ENCODE measurements at regions not wholly inside any gene's neighbourhood (a gene's known extent, or its start where the extent isn't known, plus 50 kb on each side); places are given as distances from the start of the nearest gene placed in this dataset.

- DNase-seq: no peak
- Mint-ChIP-seq H3K27ac (no peak overlapping the region), H3K27me3 (no peaks in the 10 kb centered on the region), H3K36me3 (ENCODE audit: low read depth) (no peaks in the 10 kb centered on the region), H3K4me1 (peaks cover 10% of the 10 kb centered on the region), H3K4me3 (no peak overlapping the region)
- H3K9me3 ChIP-seq (ENCODE audit: control insufficient read depth, low read length, poor library complexity, severe bottlenecking): no peaks in the 10 kb centered on the region
- ATAC-seq: no peak
Observed at GRCh38 chr14:36021591-36022320, 154.8 kb downstream of the PTCSC3 start.

GRCh38 chr14:36021030-36021422 is 155.5 kb downstream of the PTCSC3 start:
- Mint-ChIP-seq H3K27ac (no peak overlapping the region), H3K27me3 (no peaks in the 10 kb centered on the region), H3K4me1 (peaks cover 10% of the 10 kb centered on the region), H3K36me3 (ENCODE audit: low read depth) (no peaks in the 10 kb centered on the region), H3K4me3 (no peak overlapping the region)
- DNase-seq (no peak), ATAC-seq (no peak)
- no peaks in the 10 kb centered on the region for H3K9me3 ChIP-seq (ENCODE audit: control insufficient read depth, low read length, poor library complexity, severe bottlenecking)

- Mint-ChIP-seq H3K27ac (peak overlapping the region; percentile 8), H3K36me3 (ENCODE audit: low read depth) (no peaks in the 10 kb centered on the region), H3K4me1 (peaks cover 10% of the 10 kb centered on the region), H3K4me3 (no peak overlapping the region), H3K27me3 (no peaks in the 10 kb centered on the region)
- no peak for DNase-seq
- ATAC-seq: no peak
- no peaks in the 10 kb centered on the region for H3K9me3 ChIP-seq (ENCODE audit: control insufficient read depth, low read length, poor library complexity, severe bottlenecking)
Observed at GRCh38 chr14:36020120-36021029, 156.1 kb downstream of the PTCSC3 start.

DNA sequence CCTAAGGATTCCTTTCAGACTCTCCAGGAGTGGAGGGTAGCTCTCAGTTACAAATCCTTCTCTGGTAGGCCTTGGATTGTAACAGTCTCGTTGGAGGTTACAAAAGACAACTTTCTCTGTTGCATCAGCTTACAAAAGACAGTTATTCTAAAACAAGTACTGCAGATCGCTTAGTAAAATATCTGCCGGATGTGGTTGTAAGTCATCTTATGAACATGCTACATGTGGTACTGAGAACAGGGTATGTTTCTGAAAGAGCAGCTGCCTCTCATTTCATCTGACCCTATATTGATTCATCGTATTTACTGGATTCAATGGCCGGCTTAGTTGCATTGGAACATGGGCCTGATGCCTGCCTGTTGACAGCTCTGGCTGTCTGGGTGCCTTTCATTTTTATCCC is 157.4 kb downstream of the PTCSC3 start:
- Mint-ChIP-seq H3K27me3 (no peaks in the 10 kb centered on the region), H3K4me3 (peak overlapping the region; percentile 55), H3K36me3 (ENCODE audit: low read depth) (no peaks in the 10 kb centered on the region), H3K4me1 (peaks cover 10% of the 10 kb centered on the region), H3K27ac (no peak overlapping the region)
- ATAC-seq (peak; percentile 51), DNase-seq (no peak)
- no peaks in the 10 kb centered on the region for H3K9me3 ChIP-seq (ENCODE audit: control insufficient read depth, low read length, poor library complexity, severe bottlenecking)

DNA sequence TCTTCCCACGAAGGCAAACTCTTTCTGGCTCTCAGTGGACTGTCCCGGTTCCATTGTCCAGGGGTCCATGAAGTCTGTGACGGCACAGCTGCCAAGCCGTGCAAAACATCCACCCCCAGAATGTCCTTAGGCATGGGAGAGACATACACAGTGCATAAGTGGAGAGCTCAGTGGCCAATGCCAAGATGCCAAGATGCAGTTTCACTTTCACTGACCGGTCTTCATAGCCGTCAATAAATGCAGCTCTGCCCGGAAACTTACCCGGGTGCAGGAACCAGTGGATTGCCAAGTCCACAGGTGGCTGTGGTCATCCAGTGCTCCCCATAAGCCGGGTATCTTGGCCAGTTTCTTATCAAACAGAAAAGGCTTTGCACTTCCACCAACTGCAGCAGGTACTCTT is 162.3 kb downstream of the PTCSC3 start:
- no peaks in the 10 kb centered on the region for H3K36me3 Mint-ChIP-seq (ENCODE audit: low read depth)
- no peak for ATAC-seq
- H3K4me3 Mint-ChIP-seq: no peak overlapping the region
- no peak for DNase-seq
- peaks cover 21% of the 10 kb centered on the region for H3K27me3 Mint-ChIP-seq
- H3K27ac Mint-ChIP-seq: no peak overlapping the region
- no peaks in the 10 kb centered on the region for H3K9me3 ChIP-seq (ENCODE audit: control insufficient read depth, low read length, poor library complexity, severe bottlenecking)
- no peaks in the 10 kb centered on the region for H3K4me1 Mint-ChIP-seq

DNA sequence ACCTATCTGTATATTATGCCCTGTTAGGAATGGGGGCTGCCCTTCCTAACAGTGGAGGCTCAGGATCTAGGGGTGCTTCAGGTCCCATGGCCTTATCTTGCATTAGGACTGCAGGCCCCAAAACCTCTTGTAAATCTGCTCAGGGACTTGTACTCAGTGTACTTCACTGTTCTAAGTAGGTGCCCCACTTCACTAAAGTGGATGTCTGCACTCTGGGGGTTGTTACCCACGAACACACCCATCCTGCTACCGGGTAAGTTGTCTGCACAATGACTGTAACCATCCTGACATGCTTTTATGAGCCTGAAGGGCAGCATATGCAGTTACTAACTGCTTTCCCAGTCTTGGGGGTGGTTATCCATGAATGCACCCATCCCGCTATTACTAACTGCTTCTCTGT is 163.0 kb downstream of the PTCSC3 start:
- H3K36me3 Mint-ChIP-seq (ENCODE audit: low read depth): no peaks in the 10 kb centered on the region
- no peak for DNase-seq
- peaks cover 23% of the 10 kb centered on the region for H3K27me3 Mint-ChIP-seq
- H3K4me1 Mint-ChIP-seq: no peaks in the 10 kb centered on the region
- H3K9me3 ChIP-seq (ENCODE audit: control insufficient read depth, low read length, poor library complexity, severe bottlenecking): no peaks in the 10 kb centered on the region
- ATAC-seq: no peak
- no peak overlapping the region for H3K4me3 Mint-ChIP-seq
- H3K27ac Mint-ChIP-seq: no peak overlapping the region

- peaks cover 2% of the 10 kb centered on the region for H3K36me3 Mint-ChIP-seq (ENCODE audit: low read depth)
- peaks cover 23% of the 10 kb centered on the region for H3K27me3 Mint-ChIP-seq
- ATAC-seq (no peak), DNase-seq (no peak)
- no peaks in the 10 kb centered on the region for H3K4me1 Mint-ChIP-seq
- H3K27ac Mint-ChIP-seq: no peak overlapping the region
- no peaks in the 10 kb centered on the region for H3K9me3 ChIP-seq (ENCODE audit: control insufficient read depth, low read length, poor library complexity, severe bottlenecking)
- H3K4me3 Mint-ChIP-seq: no peak overlapping the region
Observed at GRCh38 chr14:36012621-36013020, 163.9 kb downstream of the PTCSC3 start.

GRCh38 chr14:36009643-36010042 is 166.9 kb downstream of the PTCSC3 start:
- ATAC-seq (no peak), DNase-seq (no peak)
- no peak overlapping the region for H3K27ac Mint-ChIP-seq
- H3K4me3 Mint-ChIP-seq: no peak overlapping the region
- no peaks in the 10 kb centered on the region for H3K4me1 Mint-ChIP-seq
- peaks cover 2% of the 10 kb centered on the region for H3K36me3 Mint-ChIP-seq (ENCODE audit: low read depth)
- H3K9me3 ChIP-seq (ENCODE audit: control insufficient read depth, low read length, poor library complexity, severe bottlenecking): no peaks in the 10 kb centered on the region
- peaks cover 42% of the 10 kb centered on the region for H3K27me3 Mint-ChIP-seq

GRCh38 chr14:36006623-36007022 is 169.9 kb downstream of the PTCSC3 start:
- H3K9me3 ChIP-seq (ENCODE audit: control insufficient read depth, low read length, poor library complexity, severe bottlenecking): no peaks in the 10 kb centered on the region
- H3K4me3 Mint-ChIP-seq: no peak overlapping the region
- no peaks in the 10 kb centered on the region for H3K4me1 Mint-ChIP-seq
- no peak overlapping the region for H3K27ac Mint-ChIP-seq
- DNase-seq (no peak), ATAC-seq (no peak)
- peaks cover 29% of the 10 kb centered on the region for H3K27me3 Mint-ChIP-seq
- peaks cover 2% of the 10 kb centered on the region for H3K36me3 Mint-ChIP-seq (ENCODE audit: low read depth)

- Mint-ChIP-seq H3K4me1 (no peaks in the 10 kb centered on the region), H3K27ac (no peak overlapping the region), H3K27me3 (peaks cover 29% of the 10 kb centered on the region), H3K4me3 (no peak overlapping the region), H3K36me3 (ENCODE audit: low read depth) (peaks cover 2% of the 10 kb centered on the region)
- ATAC-seq (no peak), DNase-seq (no peak)
- H3K9me3 ChIP-seq (ENCODE audit: control insufficient read depth, low read length, poor library complexity, severe bottlenecking): no peaks in the 10 kb centered on the region
Observed at GRCh38 chr14:36005670-36006069, 170.9 kb downstream of the PTCSC3 start.

GRCh38 chr14:36001936-36002335 is 174.6 kb downstream of the PTCSC3 start:
- ATAC-seq: no peak
- Mint-ChIP-seq H3K4me3 (no peak overlapping the region), H3K27me3 (peaks cover 39% of the 10 kb centered on the region), H3K4me1 (no peaks in the 10 kb centered on the region), H3K27ac (no peak overlapping the region), H3K36me3 (ENCODE audit: low read depth) (no peaks in the 10 kb centered on the region)
- no peaks in the 10 kb centered on the region for H3K9me3 ChIP-seq (ENCODE audit: control insufficient read depth, low read length, poor library complexity, severe bottlenecking)
- no peak for DNase-seq

DNA sequence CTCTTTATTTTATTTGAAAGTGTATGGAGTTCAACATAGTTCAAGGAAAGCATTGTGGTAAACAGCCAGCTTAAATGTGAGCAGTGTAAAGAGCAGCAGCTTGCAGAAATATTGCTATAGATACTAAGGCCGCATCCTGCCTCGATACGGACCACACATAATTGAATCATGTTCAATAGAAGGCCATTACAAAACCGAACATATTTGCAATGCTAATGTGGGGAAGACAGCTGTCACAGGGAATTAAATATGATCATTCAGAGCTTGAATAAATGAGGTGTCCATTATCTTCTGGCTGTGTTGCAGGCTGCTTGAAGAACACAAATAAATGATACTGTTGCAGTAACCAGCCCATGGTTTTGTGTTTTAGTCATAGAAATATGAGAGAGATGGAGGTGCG is 173.2 kb downstream of the BRMS1L start:
- H3K36me3 Mint-ChIP-seq (ENCODE audit: low read depth): no peaks in the 10 kb centered on the region
- H3K4me1 Mint-ChIP-seq: no peaks in the 10 kb centered on the region
- peaks cover 23% of the 10 kb centered on the region for H3K27me3 Mint-ChIP-seq
- ATAC-seq (no peak), DNase-seq (no peak)
- no peak overlapping the region for H3K4me3 Mint-ChIP-seq
- H3K27ac Mint-ChIP-seq: no peak overlapping the region
- no peaks in the 10 kb centered on the region for H3K9me3 ChIP-seq (ENCODE audit: control insufficient read depth, low read length, poor library complexity, severe bottlenecking)

DNA sequence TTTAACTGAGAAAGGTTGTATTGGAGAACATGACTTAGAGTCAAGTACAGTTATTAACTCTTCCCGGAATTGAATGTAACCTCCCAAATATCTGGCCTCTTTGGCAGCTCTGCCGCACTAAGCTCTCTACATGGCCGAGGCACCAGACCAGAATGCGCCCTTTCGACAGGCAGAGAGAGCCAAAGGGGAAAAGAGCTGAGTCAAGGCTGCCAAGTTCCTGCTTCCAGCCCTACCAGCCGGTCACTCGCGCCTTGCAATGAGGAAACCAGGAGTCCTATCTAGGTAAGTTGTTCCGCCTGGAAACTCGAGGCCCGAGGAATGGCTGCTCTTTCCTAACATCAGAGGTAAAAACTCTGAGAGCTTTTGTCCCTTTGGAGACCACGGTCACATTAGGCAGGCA is 172.2 kb downstream of the BRMS1L start:
- Mint-ChIP-seq H3K4me1 (peaks cover 3% of the 10 kb centered on the region), H3K27ac (no peak overlapping the region), H3K4me3 (no peak overlapping the region), H3K36me3 (ENCODE audit: low read depth) (no peaks in the 10 kb centered on the region), H3K27me3 (peaks cover 23% of the 10 kb centered on the region)
- ATAC-seq (no peak), DNase-seq (no peak)
- no peaks in the 10 kb centered on the region for H3K9me3 ChIP-seq (ENCODE audit: control insufficient read depth, low read length, poor library complexity, severe bottlenecking)

GRCh38 chr14:35993684-35993960 is 167.5 kb downstream of the BRMS1L start:
- Mint-ChIP-seq H3K27me3 (peaks cover 14% of the 10 kb centered on the region), H3K27ac (no peak overlapping the region), H3K4me1 (peaks cover 3% of the 10 kb centered on the region), H3K36me3 (ENCODE audit: low read depth) (peaks cover 2% of the 10 kb centered on the region), H3K4me3 (no peak overlapping the region)
- DNase-seq (no peak), ATAC-seq (no peak)
- no peaks in the 10 kb centered on the region for H3K9me3 ChIP-seq (ENCODE audit: control insufficient read depth, low read length, poor library complexity, severe bottlenecking)

All from T-helper 17 cell (primary cell).